Calu3 (cell line): ENCODE measurements at regions not wholly inside any gene's neighbourhood (a gene's known extent, or its start where the extent isn't known, plus 50 kb on each side); places are given as distances from the start of the nearest gene placed in this dataset.

Source experiments
- BruUV-seq: library from RNA; stranded (reverse); fragments of 400-500 nt; replicated peaks from 2 replicates; lab custom pipeline; 2021; lab: Mats Ljungman, UMichigan
- CTCF ChIA-PET: fragments of 300-600 bp; sonication (Branson Sonifier 250); formaldehyde crosslinking; loops from one replicate; lab custom pipeline; 2022; ENCODE audit warnings: antibody characterized with exemption; lab: Charles Lee
- DNase-seq: peaks from one replicate; pipeline ENCODE4 v3.0.0; 2022
- H3K27ac Mint-ChIP-seq: one replicate; pipeline ENCODE4 v1.8.0; 2022; ENCODE audit warnings: mixed read lengths; ENCODE audit not compliant: unreplicated experiment
- H3K27me3 Mint-ChIP-seq: one replicate; pipeline ENCODE4 v1.8.0; 2022; ENCODE audit warnings: mixed read lengths; ENCODE audit not compliant: unreplicated experiment
- H3K36me3 Mint-ChIP-seq: one replicate; pipeline ENCODE4 v1.8.0; 2022; ENCODE audit warnings: mild to moderate bottlenecking, moderate library complexity, mixed read lengths; ENCODE audit not compliant: insufficient read depth, unreplicated experiment
- H3K4me1 Mint-ChIP-seq: one replicate; pipeline ENCODE4 v1.8.0; 2022; ENCODE audit warnings: mild to moderate bottlenecking, low read depth, mixed read lengths; ENCODE audit not compliant: unreplicated experiment
- H3K4me3 Mint-ChIP-seq: one replicate; pipeline ENCODE4 v1.8.0; 2022; ENCODE audit warnings: mild to moderate bottlenecking, low read depth, moderate library complexity, mixed read lengths; ENCODE audit not compliant: unreplicated experiment
- H3K9me3 Mint-ChIP-seq: one replicate; pipeline ENCODE4 v1.8.0; 2022; ENCODE audit warnings: low read depth, mixed read lengths; ENCODE audit not compliant: unreplicated experiment
- intact Hi-C: fragments of 100-400 bp; cut with micrococcal nuclease; formaldehyde crosslinking; loops from one replicate; pipeline ENCODE4 v1.10.0; 2022; ENCODE audit not compliant: unreplicated experiment
- TF ChIP-seq, protein P1 (sequence below): fragments of 200-600 bp; IDR thresholded peaks from one replicate; pipeline ENCODE4 v1.8.0; 2022; ENCODE audit warnings: antibody characterized with exemption; ENCODE audit not compliant: unreplicated experiment

DNA sequence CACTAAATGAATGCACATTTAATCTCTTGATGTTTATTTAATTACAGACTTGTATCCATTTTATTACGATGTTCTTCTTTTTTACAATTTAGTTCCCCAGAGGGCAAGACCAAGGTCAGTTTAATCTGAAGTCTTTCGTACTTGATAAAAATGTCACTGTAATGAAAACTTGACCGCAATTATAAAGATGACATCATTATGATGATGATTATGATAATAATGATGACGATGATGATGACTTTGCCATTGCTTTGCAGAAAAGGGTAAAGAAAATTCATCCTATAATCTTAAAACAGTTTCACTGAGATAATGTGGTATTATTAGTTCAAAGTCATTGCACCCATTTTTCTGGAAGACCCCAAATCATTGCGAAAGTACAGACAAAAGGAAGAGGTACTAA, 290.1 kb downstream of the NEBL start:
- Mint-ChIP-seq H3K9me3 (peaks cover 15% of the 10 kb centered on the region), H3K27ac (no peak overlapping the region), H3K4me1 (no peaks in the 10 kb centered on the region), H3K4me3 (no peak overlapping the region), H3K27me3 (no peaks in the 10 kb centered on the region), H3K36me3 (no peaks in the 10 kb centered on the region)
- intact Hi-C loops = no loop called here
- CTCF ChIA-PET = no interaction called here
- no TSS peak for BruUV-seq
- DNase-seq = no peak
- TF ChIP-seq, protein P1, sequence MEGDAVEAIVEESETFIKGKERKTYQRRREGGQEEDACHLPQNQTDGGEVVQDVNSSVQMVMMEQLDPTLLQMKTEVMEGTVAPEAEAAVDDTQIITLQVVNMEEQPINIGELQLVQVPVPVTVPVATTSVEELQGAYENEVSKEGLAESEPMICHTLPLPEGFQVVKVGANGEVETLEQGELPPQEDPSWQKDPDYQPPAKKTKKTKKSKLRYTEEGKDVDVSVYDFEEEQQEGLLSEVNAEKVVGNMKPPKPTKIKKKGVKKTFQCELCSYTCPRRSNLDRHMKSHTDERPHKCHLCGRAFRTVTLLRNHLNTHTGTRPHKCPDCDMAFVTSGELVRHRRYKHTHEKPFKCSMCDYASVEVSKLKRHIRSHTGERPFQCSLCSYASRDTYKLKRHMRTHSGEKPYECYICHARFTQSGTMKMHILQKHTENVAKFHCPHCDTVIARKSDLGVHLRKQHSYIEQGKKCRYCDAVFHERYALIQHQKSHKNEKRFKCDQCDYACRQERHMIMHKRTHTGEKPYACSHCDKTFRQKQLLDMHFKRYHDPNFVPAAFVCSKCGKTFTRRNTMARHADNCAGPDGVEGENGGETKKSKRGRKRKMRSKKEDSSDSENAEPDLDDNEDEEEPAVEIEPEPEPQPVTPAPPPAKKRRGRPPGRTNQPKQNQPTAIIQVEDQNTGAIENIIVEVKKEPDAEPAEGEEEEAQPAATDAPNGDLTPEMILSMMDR = no peak

DNA sequence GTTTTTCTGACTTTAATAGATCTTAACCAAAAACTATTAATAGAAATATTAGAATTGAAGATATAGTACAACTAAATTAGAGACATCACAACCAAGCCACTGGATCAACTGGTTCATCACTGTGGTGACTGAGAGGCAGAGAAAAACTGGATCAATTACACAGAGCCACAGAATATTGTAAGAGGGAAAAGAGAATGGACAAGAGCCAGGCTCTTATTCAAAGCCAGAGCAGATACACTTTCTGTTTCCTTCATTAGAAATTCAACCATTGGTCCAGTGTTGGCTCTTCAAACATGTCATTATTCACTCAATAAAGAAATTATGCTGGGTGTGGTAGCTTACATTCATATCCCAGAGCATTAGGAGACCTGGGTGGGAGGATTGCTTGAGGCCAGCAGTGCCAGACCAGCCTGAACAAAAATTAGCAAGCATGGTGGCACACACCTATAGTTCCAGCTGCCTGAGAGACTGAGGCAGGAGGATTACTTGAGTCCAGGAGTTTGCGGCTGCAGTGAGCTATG, 295.1 kb downstream of the NEBL start:
- CTCF ChIA-PET = no interaction called here
- H3K27ac Mint-ChIP-seq = no peak overlapping the region

DNA sequence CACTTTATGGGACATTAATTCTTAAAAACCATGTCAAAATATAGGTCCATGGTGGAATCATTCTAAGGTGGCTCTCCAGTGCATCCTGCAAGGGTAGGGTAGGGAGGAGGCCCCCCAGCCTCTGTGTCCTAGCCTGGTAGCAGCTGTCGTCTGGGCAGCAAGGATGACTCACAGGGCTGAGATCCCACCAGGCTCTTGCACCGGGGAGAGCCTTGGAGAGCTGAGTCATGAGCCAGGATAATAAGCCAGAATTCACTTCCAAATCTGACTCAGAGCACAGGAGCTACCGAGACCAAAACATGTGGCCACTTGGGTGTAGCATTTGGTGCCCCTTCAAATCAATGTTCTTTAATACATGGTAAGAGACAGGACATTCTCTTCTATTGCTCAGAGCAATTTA, 298.5 kb downstream of the NEBL start:
- peaks cover 6% of the 10 kb centered on the region for H3K9me3 Mint-ChIP-seq
- no peak for DNase-seq
- no peaks in the 10 kb centered on the region for H3K4me1 Mint-ChIP-seq
- TF ChIP-seq, protein P1 = no peak
- CTCF ChIA-PET = no interaction called here
- intact Hi-C loops = no loop called here
- no peak overlapping the region for H3K27ac Mint-ChIP-seq
- no TSS peak for BruUV-seq
- H3K4me3 Mint-ChIP-seq = no peak overlapping the region
- no peaks in the 10 kb centered on the region for H3K27me3 Mint-ChIP-seq
- no peaks in the 10 kb centered on the region for H3K36me3 Mint-ChIP-seq

More for the DNA sequence above, 295.1 kb downstream of the NEBL start:
- H3K4me1 Mint-ChIP-seq = no peaks in the 10 kb centered on the region
- BruUV-seq = no TSS peak
- TF ChIP-seq, protein P1 = no peak
- DNase-seq = no peak
- no peaks in the 10 kb centered on the region for H3K27me3 Mint-ChIP-seq
- H3K36me3 Mint-ChIP-seq = no peaks in the 10 kb centered on the region
- intact Hi-C loops = no loop called here
- no peak overlapping the region for H3K4me3 Mint-ChIP-seq
- H3K9me3 Mint-ChIP-seq = peaks cover 9% of the 10 kb centered on the region

- BruUV-seq = no TSS peak
- H3K4me1 Mint-ChIP-seq = no peaks in the 10 kb centered on the region
- H3K27me3 Mint-ChIP-seq = no peaks in the 10 kb centered on the region
- CTCF ChIA-PET = no interaction called here
- TF ChIP-seq, protein P1 = no peak
- no peak overlapping the region for H3K4me3 Mint-ChIP-seq
- H3K36me3 Mint-ChIP-seq = no peaks in the 10 kb centered on the region
- no peak for DNase-seq
- no peaks in the 10 kb centered on the region for H3K9me3 Mint-ChIP-seq
- intact Hi-C loops = no loop called here
- H3K27ac Mint-ChIP-seq = no peak overlapping the region
Measured at GRCh38 chr10:20596911-20597310, 300.2 kb downstream of the NEBL start.
